HG02884 (cell line): ENCODE measurements at regions not wholly inside any gene's neighbourhood (a gene's known extent, or its start where the extent isn't known, plus 50 kb on each side); places are given as distances from the start of the nearest gene placed in this dataset.
"Not testable (repeated sequence)": the region's sequence is repeated elsewhere in the genome, so short reads cannot be mapped to it uniquely, and the experiment has no call there.

Source experiments
- ATAC-seq: cut with Tn5 transposase; IDR thresholded peaks from one replicate; pipeline ENCODE4 v1.9.1; 2021; ENCODE audit warnings: mild to moderate bottlenecking, moderate library complexity; ENCODE audit not compliant: unreplicated experiment

GRCh38 chr2:126275098-126275497 lies 380.9 kb upstream of the GYPC start:
- no peak for ATAC-seq

DNA sequence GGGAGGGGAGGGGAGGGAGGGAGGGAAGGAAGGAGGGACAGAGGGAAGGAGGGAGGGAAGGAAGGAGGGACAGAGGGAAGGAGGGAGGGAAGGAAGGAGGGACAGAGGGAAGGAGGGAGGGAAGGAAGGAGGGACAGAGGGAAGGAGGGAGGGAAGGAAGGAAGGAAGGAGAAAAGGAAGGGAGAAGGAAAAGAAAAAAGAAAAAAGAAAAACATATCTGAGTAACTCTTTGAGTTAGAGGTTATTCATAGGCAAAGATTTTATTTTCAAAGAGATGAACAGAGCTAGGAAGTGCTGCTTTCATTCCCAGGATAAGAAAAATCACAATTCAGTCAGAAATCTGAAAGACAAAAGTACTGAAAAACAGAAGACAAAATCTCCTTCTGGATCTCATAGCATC lies 379.7 kb upstream of the GYPC start:
- not testable (repeated sequence) for ATAC-seq

- ATAC-seq: no peak
These were observed 367.6 kb upstream of the GYPC start for GRCh38 chr2:126288362-126288761.

DNA sequence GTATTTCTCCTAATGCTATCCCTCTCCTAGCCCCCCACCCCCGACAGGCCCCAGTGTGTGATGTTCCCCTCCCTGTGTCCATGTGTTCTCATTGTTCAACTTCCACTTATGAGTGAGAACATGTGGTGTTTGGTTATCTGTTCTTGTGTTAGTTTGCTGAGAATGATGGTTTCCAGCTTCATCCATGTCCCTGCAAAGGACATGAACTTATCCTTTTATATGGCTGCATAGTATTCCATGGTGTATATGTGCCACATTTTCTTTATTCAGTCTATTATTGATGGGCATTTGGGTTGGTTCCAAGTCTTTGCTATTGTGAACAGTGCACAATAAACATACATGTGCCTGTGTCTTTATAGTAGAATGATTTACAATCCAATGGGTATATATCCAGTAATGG lies 362.0 kb upstream of the GYPC start:
- not testable (repeated sequence) for ATAC-seq

- ATAC-seq: no peak
These were observed 356.4 kb upstream of the GYPC start for GRCh38 chr2:126299469-126299976.

DNA sequence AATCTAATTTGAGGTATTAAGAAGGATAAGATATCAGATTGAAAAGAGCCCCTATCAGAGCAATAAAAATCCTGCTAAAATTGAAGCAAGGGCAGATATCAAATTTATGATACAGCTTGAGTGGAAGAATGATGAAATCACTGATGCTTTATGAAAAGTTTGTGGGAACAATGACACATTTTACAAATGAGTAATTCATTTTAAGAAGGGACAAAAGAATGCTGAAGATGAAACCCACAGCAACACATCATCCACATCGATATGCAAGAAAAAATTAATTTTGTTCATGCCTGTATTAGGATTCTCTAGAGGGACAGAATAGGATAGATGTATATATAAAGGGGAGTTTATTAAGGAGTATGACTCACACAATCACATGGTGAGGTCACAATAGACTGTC lies 355.6 kb upstream of the GYPC start:
- ATAC-seq: no peak

DNA sequence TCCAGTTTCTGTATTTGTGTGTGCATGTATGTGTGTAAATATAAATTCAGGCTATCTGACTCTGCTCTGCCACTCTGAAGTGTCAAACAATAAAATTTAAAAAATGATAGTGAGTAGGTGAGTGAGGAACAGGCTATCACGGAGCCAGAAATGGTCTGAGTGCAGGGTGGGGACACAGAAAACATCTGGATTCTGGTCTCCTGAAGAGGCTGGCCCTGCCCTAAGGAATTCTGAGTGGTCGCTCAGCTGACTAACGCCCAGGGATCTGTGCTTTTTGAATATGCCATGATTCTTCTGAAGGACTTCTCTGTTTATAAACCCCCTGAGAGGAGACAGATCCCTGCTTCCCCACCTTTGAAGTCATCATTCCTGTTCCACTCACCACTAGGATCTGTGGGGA lies 353.9 kb upstream of the GYPC start:
- ATAC-seq: no peak

- no peak for ATAC-seq
These were observed 352.8 kb upstream of the GYPC start for GRCh38 chr2:126303113-126303512.

DNA sequence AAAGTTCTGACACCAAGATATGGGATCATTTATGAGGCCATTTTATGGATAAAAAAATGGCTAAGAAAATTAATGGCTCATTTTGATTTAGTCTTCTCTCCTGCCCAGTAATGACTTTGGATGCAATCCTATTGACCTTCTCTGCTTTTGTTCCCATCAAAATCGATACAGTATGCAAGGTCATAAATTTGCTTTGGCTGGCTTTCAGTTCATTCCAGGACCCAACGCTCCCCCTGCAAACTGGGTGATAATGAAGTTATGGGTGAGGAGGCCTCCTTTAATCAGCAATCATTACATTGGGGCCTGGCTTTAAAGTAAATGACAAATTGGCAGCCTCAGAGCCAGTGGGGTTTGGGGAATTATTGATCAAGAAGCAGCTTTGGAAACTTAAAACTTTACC lies 351.8 kb upstream of the GYPC start:
- ATAC-seq: no peak

GRCh38 chr2:126306539-126306938 lies 349.4 kb upstream of the GYPC start:
- ATAC-seq: no peak

DNA sequence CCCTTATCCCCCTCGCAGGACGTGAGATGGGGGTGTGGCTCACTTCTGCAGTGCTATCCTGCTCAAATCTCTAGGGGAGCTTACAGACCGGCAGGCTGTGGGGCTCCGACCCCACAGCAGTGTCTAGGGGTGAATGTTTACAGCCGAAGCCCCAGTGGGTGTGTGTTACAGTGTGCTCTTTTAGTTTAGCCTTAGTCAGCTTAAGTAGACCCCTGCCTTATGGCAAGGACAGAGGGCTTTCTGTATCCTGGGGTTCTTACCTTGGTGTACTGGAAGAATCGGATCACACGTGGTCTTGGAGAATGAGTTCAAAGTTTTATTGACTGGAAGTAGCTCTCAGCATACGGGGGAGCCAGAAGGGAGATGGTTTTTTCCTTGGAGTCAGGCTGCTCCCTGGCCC lies 348.2 kb upstream of the GYPC start:
- no peak for ATAC-seq

DNA sequence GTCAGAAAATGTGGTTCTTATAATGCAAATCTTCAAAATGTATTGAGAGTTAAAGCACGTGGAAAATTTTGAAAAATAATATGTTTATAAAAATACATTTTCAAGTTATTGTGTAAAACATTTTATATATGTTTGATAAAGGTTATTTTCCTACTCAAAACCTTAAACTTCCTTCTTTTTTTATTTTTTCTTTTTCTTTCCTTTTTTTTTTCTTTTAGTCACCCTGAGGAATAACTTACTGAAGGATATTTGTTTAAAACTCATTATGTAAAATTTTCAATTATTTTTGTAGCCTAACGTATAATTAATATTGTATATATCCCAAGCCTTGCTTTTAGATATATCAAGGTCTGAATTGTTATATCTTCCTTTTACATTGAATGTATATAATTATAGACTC lies 346.8 kb upstream of the GYPC start:
- no peak for ATAC-seq

DNA sequence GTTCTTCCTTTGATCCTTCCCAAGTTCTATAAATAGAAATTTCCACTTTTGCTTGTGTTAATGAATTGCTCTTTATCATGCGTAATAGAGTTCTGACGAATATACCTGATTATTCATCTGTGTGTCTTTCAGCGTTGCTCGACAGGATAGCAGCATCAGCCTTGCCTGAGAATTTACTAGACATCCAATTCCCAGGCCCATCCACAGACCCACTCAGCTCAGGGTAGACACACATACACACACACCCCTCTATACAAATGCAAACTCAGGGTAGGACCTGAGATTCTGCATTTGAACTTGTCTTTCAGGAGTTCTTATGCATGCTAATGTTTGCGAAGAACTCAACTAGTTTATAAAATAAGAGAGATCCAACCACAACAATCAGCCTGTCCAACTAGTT lies 343.4 kb upstream of the GYPC start:
- ATAC-seq: no peak

- ATAC-seq: no peak
These were observed 340.1 kb upstream of the GYPC start for GRCh38 chr2:126315828-126316227.

DNA sequence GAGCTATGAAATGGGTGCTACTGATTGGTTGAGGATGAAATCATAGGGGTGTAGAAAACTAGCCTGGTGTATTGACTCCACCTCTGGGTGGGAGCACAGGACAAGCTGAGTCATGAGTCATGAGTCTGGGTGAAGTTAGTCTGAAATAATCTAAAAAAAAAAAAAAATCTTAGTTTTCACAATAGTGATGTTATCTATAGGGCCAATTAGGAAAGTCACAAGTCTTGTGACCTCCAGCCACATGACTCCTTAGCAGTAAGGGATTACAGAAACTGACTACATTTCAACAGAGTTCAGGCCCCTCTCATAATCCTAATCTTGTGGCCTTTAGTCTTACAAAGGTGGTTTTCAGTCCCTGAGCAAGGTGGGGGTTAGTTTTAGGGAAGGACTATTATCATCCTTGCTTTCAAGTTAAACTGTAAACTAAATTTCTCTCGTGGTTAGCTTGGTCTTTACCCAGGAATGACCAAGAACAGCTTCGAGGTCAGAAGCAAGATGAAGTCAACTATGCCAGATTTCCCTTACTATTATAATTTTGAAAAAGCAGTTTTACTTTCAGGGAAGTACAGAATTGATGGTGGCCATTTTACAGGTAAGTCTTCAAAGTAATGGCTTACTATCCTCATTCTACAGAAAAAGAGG lies 338.0 kb upstream of the GYPC start:
- ATAC-seq: no peak

DNA sequence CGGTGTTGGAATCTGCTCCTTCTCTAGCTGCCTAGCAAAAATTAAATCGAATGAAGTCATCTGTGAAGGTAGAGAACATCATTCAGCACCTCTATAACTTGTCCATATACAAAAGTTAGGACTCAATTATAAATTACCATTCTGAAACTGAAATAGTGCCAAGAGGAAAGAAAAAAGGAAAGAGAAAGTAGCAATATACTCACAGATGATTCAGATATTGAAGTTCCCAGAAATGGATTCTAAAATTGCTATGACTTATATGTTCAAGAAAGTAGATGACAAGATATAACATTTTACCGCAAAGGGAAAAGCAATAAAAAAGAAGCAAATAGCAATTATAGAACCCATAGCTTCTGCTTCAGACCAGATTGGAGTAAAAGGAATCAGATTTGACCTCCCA lies 333.6 kb upstream of the GYPC start:
- no peak for ATAC-seq

- no peak for ATAC-seq
These were observed 330.8 kb upstream of the GYPC start for GRCh38 chr2:126325202-126325601.

DNA sequence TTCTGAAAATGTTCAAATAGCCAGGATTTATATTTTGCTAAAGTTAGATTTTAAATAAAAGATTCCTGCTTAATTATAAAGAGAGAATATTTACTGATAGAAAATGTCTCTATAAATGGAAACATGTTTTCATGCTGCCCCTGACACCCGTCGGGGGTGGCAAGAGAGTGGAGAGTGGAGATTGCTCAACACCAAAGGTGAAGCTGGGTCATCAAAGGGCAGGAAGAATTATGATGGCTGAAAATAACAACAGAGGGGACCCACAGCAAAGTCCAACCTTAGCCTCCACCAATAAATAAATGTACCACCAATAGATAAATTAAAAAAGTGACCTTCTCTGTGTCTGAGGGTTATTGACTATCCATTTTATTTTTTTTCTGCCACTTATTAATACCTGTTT lies 326.8 kb upstream of the GYPC start:
- ATAC-seq: no peak

GRCh38 chr2:126342457-126342856 lies 313.5 kb upstream of the GYPC start:
- ATAC-seq: no peak

DNA sequence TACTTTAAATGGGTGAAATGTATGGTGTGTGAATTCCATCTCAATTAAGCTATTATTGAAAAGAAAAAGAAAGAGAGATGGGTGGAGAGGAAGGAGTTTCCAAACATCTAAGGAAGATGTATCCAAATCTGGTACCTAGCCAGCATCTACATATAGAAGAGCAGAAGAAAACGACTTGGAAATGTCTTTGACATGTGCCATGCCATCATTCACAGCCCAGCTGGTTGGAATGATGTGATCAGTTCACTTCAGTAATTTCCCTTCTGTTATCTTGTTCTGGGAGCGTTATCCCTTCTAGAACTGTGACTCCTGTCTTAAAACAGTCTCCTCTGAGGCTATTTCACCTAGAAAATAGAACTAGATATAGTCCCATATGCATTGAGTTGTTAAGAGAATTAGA lies 312.8 kb upstream of the GYPC start:
- no peak for ATAC-seq

DNA sequence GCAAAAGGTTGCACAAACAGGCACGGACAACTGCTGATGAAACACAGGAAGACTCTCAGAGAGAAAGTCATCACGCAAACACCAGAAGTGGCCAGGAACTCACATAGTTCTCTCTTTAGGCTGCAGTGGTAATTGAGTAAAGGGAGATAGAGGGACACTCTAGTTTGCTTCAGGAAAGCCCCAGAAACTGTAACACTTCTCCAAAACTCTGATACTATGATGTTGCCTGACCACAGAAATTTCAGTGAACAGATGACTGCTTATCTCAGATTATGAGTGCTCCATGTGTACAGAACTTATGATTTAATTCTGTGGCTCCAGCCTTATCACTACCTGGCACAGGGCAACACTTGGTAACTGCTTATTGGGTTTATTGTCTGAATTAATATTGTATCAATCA lies 311.5 kb upstream of the GYPC start:
- ATAC-seq: peak; percentile 70

GRCh38 chr2:126345691-126346090 lies 310.3 kb upstream of the GYPC start:
- ATAC-seq: no peak

DNA sequence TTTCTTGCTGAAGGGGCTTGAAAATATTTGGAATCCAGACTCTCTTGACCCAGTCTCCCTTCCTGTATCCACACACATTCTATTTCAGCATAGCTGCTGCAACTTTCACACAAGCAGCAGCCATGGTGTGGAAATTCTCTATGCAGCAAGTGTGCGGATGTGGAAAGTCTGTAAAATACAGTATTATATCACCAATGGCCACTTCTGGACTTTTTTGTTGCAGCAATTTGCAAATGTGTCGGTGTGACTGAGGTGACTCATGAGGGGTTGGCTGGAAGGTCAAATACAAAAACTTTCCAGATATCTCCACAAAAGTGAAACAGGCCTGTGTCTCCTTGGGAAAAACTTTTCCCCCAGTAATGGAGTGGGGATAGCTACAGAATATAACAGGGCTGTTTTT lies 299.3 kb upstream of the GYPC start:
- no peak for ATAC-seq
